ENCODE measurements at regions not wholly inside any gene's neighbourhood (a gene's known extent, or its start where the extent isn't known, plus 50 kb on each side); places are given as distances from the start of the nearest gene placed in this dataset.
A peak's percentile ranks its signal among the peaks of the same experiment; 100 is the strongest.

GRCh38 chr11:39363571-39363970, 2095.9 kb downstream of the LRRC4C start:
- no peak overlapping the region for H3K27ac ChIP-seq (ENCODE audit: low read depth, low read length, poor library complexity, severe bottlenecking)
- H3K79me2 ChIP-seq (ENCODE audit: insufficient read depth, low read depth, low read length) = no peaks in the 10 kb centered on the region
- H3K4me2 ChIP-seq (ENCODE audit: low read length) = no peak overlapping the region
- H3K9me2 ChIP-seq (ENCODE audit: insufficient read depth, low read length) = no peaks in the 10 kb centered on the region
- H3K4me3 ChIP-seq (ENCODE audit: low read depth, low read length, poor library complexity, severe bottlenecking) = no peak overlapping the region
- no peak overlapping the region for H2AFZ ChIP-seq (ENCODE audit: low read length)
- H4K20me1 ChIP-seq (ENCODE audit: insufficient read depth, low read length) = no peaks in the 10 kb centered on the region
- no peaks in the 10 kb centered on the region for H3K36me3 ChIP-seq (ENCODE audit: insufficient read depth, low read length)
- no peaks in the 10 kb centered on the region for H3K4me1 ChIP-seq (ENCODE audit: insufficient read depth, low read length, poor library complexity, severe bottlenecking)
- no TSS peak for BruUV-seq (replicated peaks)
- CTCF ChIA-PET (ENCODE audit: unreplicated experiment) = no interaction called here
- no peak for DNase-seq (ENCODE audit: low spot score)
- TF ChIP-seq EZH2phosphoT487 (IDR thresholded peaks at IDR 0.05; ENCODE audit: borderline replicate concordance, low read depth, low read length) (no peak), CTCF (conservative IDR thresholded peaks at IDR 0.05; ENCODE audit: low read length) (no peak)
- POLR2A ChIA-PET = interaction anchor here (0.6 kb wide), 1 partner anchor 888 kb away, joined by 3 read pairs; no protein-coding TSS in a partner anchor
- H3K9me3 ChIP-seq (ENCODE audit: low read length) = 0 out of 2 replicates have a peak, but pooled peaks cover 6% of the 10 kb centered on the region
- intact Hi-C loops (cut with micrococcal nuclease; ENCODE audit: unreplicated experiment) = no loop called here

GRCh38 chr11:39361557-39361956, 2097.9 kb downstream of the LRRC4C start:
- H3K4me1 ChIP-seq (ENCODE audit: insufficient read depth, low read length, poor library complexity, severe bottlenecking) = no peaks in the 10 kb centered on the region
- H2AFZ ChIP-seq (ENCODE audit: low read length) = no peak overlapping the region
- no peaks in the 10 kb centered on the region for H3K79me2 ChIP-seq (ENCODE audit: insufficient read depth, low read depth, low read length)
- H4K20me1 ChIP-seq (ENCODE audit: insufficient read depth, low read length) = no peaks in the 10 kb centered on the region
- H3K9me3 ChIP-seq (ENCODE audit: low read length) = 0 out of 2 replicates have a peak, but pooled peaks cover 9% of the 10 kb centered on the region
- H3K36me3 ChIP-seq (ENCODE audit: insufficient read depth, low read length) = no peaks in the 10 kb centered on the region
- POLR2A ChIA-PET = no interaction called here
- no TSS peak for BruUV-seq (replicated peaks)
- no peak overlapping the region for H3K4me2 ChIP-seq (ENCODE audit: low read length)
- intact Hi-C loops (cut with micrococcal nuclease; ENCODE audit: unreplicated experiment) = no loop called here
- CTCF ChIA-PET (ENCODE audit: unreplicated experiment) = no interaction called here
- no peaks in the 10 kb centered on the region for H3K9me2 ChIP-seq (ENCODE audit: insufficient read depth, low read length)
- H3K4me3 ChIP-seq (ENCODE audit: low read depth, low read length, poor library complexity, severe bottlenecking) = no peak overlapping the region
- TF ChIP-seq EZH2phosphoT487 (IDR thresholded peaks at IDR 0.05; ENCODE audit: borderline replicate concordance, low read depth, low read length) (no peak), CTCF (conservative IDR thresholded peaks at IDR 0.05; ENCODE audit: low read length) (0 out of 2 replicates have a peak, but pooled peaks have one; percentile 9)
- H3K27ac ChIP-seq (ENCODE audit: low read depth, low read length, poor library complexity, severe bottlenecking) = no peak overlapping the region
- no peak for DNase-seq (ENCODE audit: low spot score)

- no peak overlapping the region for H3K4me2 ChIP-seq (ENCODE audit: low read length)
- BruUV-seq (replicated peaks) = no TSS peak
- no peak for DNase-seq (ENCODE audit: low spot score)
- intact Hi-C loops (cut with micrococcal nuclease; ENCODE audit: unreplicated experiment) = no loop called here
- no peaks in the 10 kb centered on the region for H3K4me1 ChIP-seq (ENCODE audit: insufficient read depth, low read length, poor library complexity, severe bottlenecking)
- POLR2A ChIA-PET = interaction anchor here (0.7 kb wide), 1 partner anchor 662 kb away, joined by 3 read pairs; no protein-coding TSS in a partner anchor
- H3K36me3 ChIP-seq (ENCODE audit: insufficient read depth, low read length) = no peaks in the 10 kb centered on the region
- CTCF ChIA-PET (ENCODE audit: unreplicated experiment) = no interaction called here
- no peak overlapping the region for H3K27ac ChIP-seq (ENCODE audit: low read depth, low read length, poor library complexity, severe bottlenecking)
- H3K9me3 ChIP-seq (ENCODE audit: low read length) = no peaks in the 10 kb centered on the region
- no peaks in the 10 kb centered on the region for H3K79me2 ChIP-seq (ENCODE audit: insufficient read depth, low read depth, low read length)
- no peak overlapping the region for H3K4me3 ChIP-seq (ENCODE audit: low read depth, low read length, poor library complexity, severe bottlenecking)
- no peaks in the 10 kb centered on the region for H4K20me1 ChIP-seq (ENCODE audit: insufficient read depth, low read length)
- H3K9me2 ChIP-seq (ENCODE audit: insufficient read depth, low read length) = no peaks in the 10 kb centered on the region
- H2AFZ ChIP-seq (ENCODE audit: low read length) = no peak overlapping the region
- TF ChIP-seq EZH2phosphoT487 (IDR thresholded peaks at IDR 0.05; ENCODE audit: borderline replicate concordance, low read depth, low read length) = no peak
- TF ChIP-seq CTCF (conservative IDR thresholded peaks at IDR 0.05; ENCODE audit: low read length) = no peak
These were observed 2113.5 kb downstream of the LRRC4C start for GRCh38 chr11:39345834-39346442.

All from OCI-LY7 (cell line).